CD1c-positive myeloid dendritic cell (primary cell): ENCODE measurements at regions not wholly inside any gene's neighbourhood (a gene's known extent, or its start where the extent isn't known, plus 50 kb on each side); places are given as distances from the start of the nearest gene placed in this dataset.

Experiments
- DNase-seq: peaks from one replicate; pipeline ENCODE4 v3.0.0-alpha.2; 2016; ENCODE audit errors: extremely low spot score

GRCh38 chr15:79230766-79231165, 51.8 kb upstream of the ANKRD34C start:
- no peak for DNase-seq

GRCh38 chr15:79222808-79223207, 59.7 kb upstream of the ANKRD34C start:
- DNase-seq, result no peak

GRCh38 chr15:79221696-79222095, 60.8 kb upstream of the ANKRD34C start:
- DNase-seq, result no peak

GRCh38 chr15:79219393-79220056, 63.0 kb upstream of the ANKRD34C start:
- DNase-seq, result no peak

- DNase-seq, result no peak
These were observed 63.8 kb upstream of the ANKRD34C start for GRCh38 chr15:79218588-79219200.

- no peak for DNase-seq
These were observed 68.9 kb upstream of the ANKRD34C start for GRCh38 chr15:79213650-79214049.

GRCh38 chr15:79212589-79213157, 69.8 kb upstream of the ANKRD34C start:
- no peak for DNase-seq

GRCh38 chr15:79211481-79211880, 71.0 kb upstream of the ANKRD34C start:
- no peak for DNase-seq

- DNase-seq, result no peak
These were observed 72.8 kb upstream of the ANKRD34C start for GRCh38 chr15:79209690-79210089.

GRCh38 chr15:79209116-79209515, 73.4 kb upstream of the ANKRD34C start:
- DNase-seq, result no peak

GRCh38 chr15:79208179-79208578, 74.3 kb upstream of the ANKRD34C start:
- no peak for DNase-seq

- no peak for DNase-seq
These were observed 75.6 kb upstream of the ANKRD34C start for GRCh38 chr15:79206940-79207339.

GRCh38 chr15:79204886-79205675, 77.4 kb upstream of the ANKRD34C start:
- DNase-seq, result no peak

GRCh38 chr15:79198461-79198860, 84.1 kb upstream of the ANKRD34C start:
- DNase-seq, result no peak

- no peak for DNase-seq
These were observed 85.2 kb upstream of the ANKRD34C start for GRCh38 chr15:79197285-79197684.

- DNase-seq, result no peak
These were observed 86.7 kb upstream of the ANKRD34C start for GRCh38 chr15:79195802-79196201.

- no peak for DNase-seq
These were observed 87.3 kb upstream of the ANKRD34C start for GRCh38 chr15:79195239-79195638.

GRCh38 chr15:79194386-79194785, 88.1 kb upstream of the ANKRD34C start:
- DNase-seq, result no peak

GRCh38 chr15:79193549-79193948, 89.0 kb upstream of the ANKRD34C start:
- no peak for DNase-seq

GRCh38 chr15:79193103-79193502, 89.4 kb upstream of the ANKRD34C start:
- DNase-seq, result no peak

GRCh38 chr15:79192462-79193036, 90.0 kb upstream of the ANKRD34C start:
- no peak for DNase-seq

GRCh38 chr15:79190093-79190492, 92.4 kb upstream of the ANKRD34C start:
- no peak for DNase-seq
